HUES48 (cell line): ENCODE measurements at regions not wholly inside any gene's neighbourhood (a gene's known extent, or its start where the extent isn't known, plus 50 kb on each side); places are given as distances from the start of the nearest gene placed in this dataset.
"Not testable (repeated sequence)": the region's sequence is repeated elsewhere in the genome, so short reads cannot be mapped to it uniquely, and the experiment has no call there.

Source experiments
- H3K27ac ChIP-seq: one replicate; pipeline ENCODE4 v1.7.0; 2013; ENCODE audit warnings: low read depth, low read length, inconsistent platforms
- H3K27me3 ChIP-seq: 2 replicates; pipeline ENCODE4 v1.6.1; 2013; ENCODE audit warnings: mild to moderate bottlenecking, low read length; ENCODE audit not compliant: control insufficient read depth, insufficient read depth
- H3K36me3 ChIP-seq: 2 replicates; pipeline ENCODE4 v1.6.1; 2013; ENCODE audit warnings: low read length; ENCODE audit not compliant: control insufficient read depth, insufficient read depth
- H3K4me1 ChIP-seq: 2 replicates; pipeline ENCODE4 v1.6.1; 2013; ENCODE audit warnings: mild to moderate bottlenecking, low read length; ENCODE audit not compliant: control insufficient read depth, insufficient read depth
- H3K4me3 ChIP-seq: 2 replicates; pipeline ENCODE4 v1.5.1; 2013; ENCODE audit warnings: mild to moderate bottlenecking, low read depth, low read length
- H3K9ac ChIP-seq: 2 replicates; pipeline ENCODE4 v1.6.1; 2013; ENCODE audit warnings: mild to moderate bottlenecking, low read depth, low read length, moderate library complexity
- H3K9me3 ChIP-seq: 2 replicates; pipeline ENCODE4 v1.6.1; 2013; ENCODE audit warnings: low read length; ENCODE audit not compliant: control insufficient read depth, insufficient read depth

- not testable (repeated sequence) for H3K9me3 ChIP-seq, H3K9ac ChIP-seq, H3K27ac ChIP-seq, H3K4me3 ChIP-seq, H3K36me3 ChIP-seq, H3K4me1 ChIP-seq, H3K27me3 ChIP-seq
These were observed 469.4 kb upstream of the SPRY2 start for GRCh38 chr13:80810294-80810693.

GRCh38 chr13:80802946-80803345, 462.0 kb upstream of the SPRY2 start:
- H3K27ac ChIP-seq: no peak overlapping the region
- H3K4me3 ChIP-seq: no peak overlapping the region
- H3K4me1 ChIP-seq: no peaks in the 10 kb centered on the region
- no peak overlapping the region for H3K9ac ChIP-seq
- H3K9me3 ChIP-seq: no peaks in the 10 kb centered on the region
- H3K27me3 ChIP-seq: no peaks in the 10 kb centered on the region
- H3K36me3 ChIP-seq: no peaks in the 10 kb centered on the region

- H3K9ac ChIP-seq: no peak overlapping the region
- H3K4me1 ChIP-seq: no peaks in the 10 kb centered on the region
- H3K36me3 ChIP-seq: no peaks in the 10 kb centered on the region
- no peak overlapping the region for H3K27ac ChIP-seq
- H3K27me3 ChIP-seq: no peaks in the 10 kb centered on the region
- no peak overlapping the region for H3K4me3 ChIP-seq
- no peaks in the 10 kb centered on the region for H3K9me3 ChIP-seq
These were observed 457.7 kb upstream of the SPRY2 start for GRCh38 chr13:80798576-80799133.

GRCh38 chr13:80787604-80788003, 446.7 kb upstream of the SPRY2 start:
- Histone ChIP-seq H3K4me3 (no peak overlapping the region), H3K27ac (no peak overlapping the region), H3K4me1 (peaks cover 16% of the 10 kb centered on the region), H3K9me3 (no peaks in the 10 kb centered on the region), H3K27me3 (no peaks in the 10 kb centered on the region), H3K9ac (no peak overlapping the region), H3K36me3 (no peaks in the 10 kb centered on the region)

- no peaks in the 10 kb centered on the region for H3K27me3 ChIP-seq
- no peak overlapping the region for H3K4me3 ChIP-seq
- no peak overlapping the region for H3K9ac ChIP-seq
- no peak overlapping the region for H3K27ac ChIP-seq
- H3K36me3 ChIP-seq: no peaks in the 10 kb centered on the region
- peaks cover 18% of the 10 kb centered on the region for H3K4me1 ChIP-seq
- H3K9me3 ChIP-seq: no peaks in the 10 kb centered on the region
These were observed 443.1 kb upstream of the SPRY2 start for GRCh38 chr13:80783926-80784565.

- Histone ChIP-seq H3K9ac (no peak overlapping the region), H3K36me3 (no peaks in the 10 kb centered on the region), H3K4me1 (peaks cover 18% of the 10 kb centered on the region), H3K9me3 (no peaks in the 10 kb centered on the region), H3K27ac (no peak overlapping the region), H3K4me3 (no peak overlapping the region), H3K27me3 (no peaks in the 10 kb centered on the region)
These were observed 441.5 kb upstream of the SPRY2 start for GRCh38 chr13:80782441-80782840.

GRCh38 chr13:80778297-80778696, 437.4 kb upstream of the SPRY2 start:
- no peak overlapping the region for H3K27ac ChIP-seq
- H3K4me3 ChIP-seq: no peak overlapping the region
- no peaks in the 10 kb centered on the region for H3K27me3 ChIP-seq
- H3K9me3 ChIP-seq: no peaks in the 10 kb centered on the region
- no peak overlapping the region for H3K9ac ChIP-seq
- H3K4me1 ChIP-seq: peaks cover 8% of the 10 kb centered on the region
- H3K36me3 ChIP-seq: no peaks in the 10 kb centered on the region

- H3K27me3 ChIP-seq: no peaks in the 10 kb centered on the region
- H3K9ac ChIP-seq: no peak overlapping the region
- H3K4me1 ChIP-seq: no peaks in the 10 kb centered on the region
- no peak overlapping the region for H3K27ac ChIP-seq
- H3K9me3 ChIP-seq: no peaks in the 10 kb centered on the region
- H3K36me3 ChIP-seq: no peaks in the 10 kb centered on the region
- H3K4me3 ChIP-seq: no peak overlapping the region
These were observed 416.8 kb upstream of the SPRY2 start for GRCh38 chr13:80757694-80758093.

- no peak overlapping the region for H3K4me3 ChIP-seq
- H3K9ac ChIP-seq: no peak overlapping the region
- H3K27me3 ChIP-seq: no peaks in the 10 kb centered on the region
- no peaks in the 10 kb centered on the region for H3K9me3 ChIP-seq
- H3K4me1 ChIP-seq: no peaks in the 10 kb centered on the region
- no peaks in the 10 kb centered on the region for H3K36me3 ChIP-seq
- H3K27ac ChIP-seq: no peak overlapping the region
These were observed 415.0 kb upstream of the SPRY2 start for GRCh38 chr13:80755910-80756309.

GRCh38 chr13:80754441-80754840, 413.5 kb upstream of the SPRY2 start:
- Histone ChIP-seq H3K4me1 (no peaks in the 10 kb centered on the region), H3K27ac (no peak overlapping the region), H3K27me3 (no peaks in the 10 kb centered on the region), H3K9ac (no peak overlapping the region), H3K36me3 (no peaks in the 10 kb centered on the region), H3K9me3 (no peaks in the 10 kb centered on the region), H3K4me3 (no peak overlapping the region)

- H3K27ac ChIP-seq: no peak overlapping the region
- H3K4me1 ChIP-seq: no peaks in the 10 kb centered on the region
- H3K9me3 ChIP-seq: no peaks in the 10 kb centered on the region
- H3K4me3 ChIP-seq: no peak overlapping the region
- H3K9ac ChIP-seq: no peak overlapping the region
- H3K27me3 ChIP-seq: no peaks in the 10 kb centered on the region
- H3K36me3 ChIP-seq: no peaks in the 10 kb centered on the region
These were observed 412.9 kb upstream of the SPRY2 start for GRCh38 chr13:80753866-80754265.
